Esophagus squamous epithelium (tissue), 5 donors: ENCODE measurements at regions not wholly inside any gene's neighbourhood (a gene's known extent, or its start where the extent isn't known, plus 50 kb on each side); places are given as distances from the start of the nearest gene placed in this dataset.
"Not testable (repeated sequence)": the region's sequence is repeated elsewhere in the genome, so short reads cannot be mapped to it uniquely, and the experiment has no call there.

Experiments used
- DNase-seq: peaks from one replicate; lab custom pipeline; 2025; lab: John Stamatoyannopoulos, UW
- H3K27ac ChIP-seq, 4 donors: fragments of 200-600 bp; sonication (generic); one replicate each; pipeline ENCODE4 v1.5.1; 2016 to 2019; ENCODE audit warnings: mild to moderate bottlenecking in 1 of 4
- H3K27me3 ChIP-seq, 4 donors: fragments of 200-600 bp; sonication (generic); 1 replicate in 3 of 4; 2 replicates in 1 of 4; pipeline versions ENCODE4 v1.5.1 to v1.6.0; 2017 to 2021; ENCODE audit warnings: antibody characterized with exemption in 1 of 4
- H3K36me3 ChIP-seq, 3 donors: fragments of 200-600 bp; sonication (generic); one replicate each; pipeline ENCODE4 v1.5.1; 2016 to 2019
- H3K4me1 ChIP-seq, 3 donors: fragments of 200-600 bp; sonication (generic); one replicate each; pipeline ENCODE4 v1.5.1; 2017 to 2019
- H3K4me3 ChIP-seq, 4 donors: fragments of 200-600 bp; sonication (generic); 1 replicate in 3 of 4; 2 replicates in 1 of 4; pipeline ENCODE4 v1.5.1; 2016 to 2019; ENCODE audit warnings: mild to moderate bottlenecking in 2 of 4, moderate library complexity in 1 of 4
- H3K9me3 ChIP-seq, 3 donors: fragments of 200-600 bp; sonication (generic); one replicate each; pipeline ENCODE4 v1.5.1; 2016 to 2019
- CTCF ChIP-seq, 6 experiments: fragments of 450-650 bp in 4 of 6; fragments of 200-600 bp in 2 of 6; sonication (generic) in 2 of 6; IDR thresholded peaks; one replicate each; pipeline ENCODE4 v1.5.1; 2016 to 2019; ENCODE audit warnings: antibody characterized with exemption in 6 of 6, mild to moderate bottlenecking in 4 of 6, moderate library complexity in 4 of 6
- POLR2A ChIP-seq, 4 donors: fragments of 450-650 bp; IDR thresholded peaks; one replicate each; pipeline ENCODE4 v1.6.1; 2017; ENCODE audit warnings: antibody characterized with exemption in 4 of 4, mild to moderate bottlenecking in 4 of 4, moderate library complexity in 3 of 4
- WGBS, 2 donors: methylation state at CpG; one replicate each; pipeline ENCODE4 v1.1.5; 2018; 5-methylcytosine and 5-hydroxymethylcytosine counted together
- intact Hi-C: fragments of 100-400 bp; cut with DNase I; formaldehyde crosslinking; loops from one replicate; pipeline ENCODE4 v1.15.0; 2022
- donor health status: DM: yes; HTN: yes; CAD: no.

GRCh38 chr5:102049517-102049916 is 246.6 kb downstream of the SLCO4C1 start:
- H3K27ac ChIP-seq, result no peak overlapping the region
- intact Hi-C loops, result no loop called here
- TF ChIP-seq CTCF (IDR thresholded peaks at IDR 0.05) (no peak), POLR2A (IDR thresholded peaks at IDR 0.05) (no peak)
- no peaks in the 10 kb centered on the region for H3K27me3 ChIP-seq
- no peak overlapping the region for H3K4me3 ChIP-seq
- no peaks in the 10 kb centered on the region for H3K9me3 ChIP-seq
- no peak for DNase-seq
- no peaks in the 10 kb centered on the region for H3K4me1 ChIP-seq
- H3K36me3 ChIP-seq, result no peaks in the 10 kb centered on the region

DNA sequence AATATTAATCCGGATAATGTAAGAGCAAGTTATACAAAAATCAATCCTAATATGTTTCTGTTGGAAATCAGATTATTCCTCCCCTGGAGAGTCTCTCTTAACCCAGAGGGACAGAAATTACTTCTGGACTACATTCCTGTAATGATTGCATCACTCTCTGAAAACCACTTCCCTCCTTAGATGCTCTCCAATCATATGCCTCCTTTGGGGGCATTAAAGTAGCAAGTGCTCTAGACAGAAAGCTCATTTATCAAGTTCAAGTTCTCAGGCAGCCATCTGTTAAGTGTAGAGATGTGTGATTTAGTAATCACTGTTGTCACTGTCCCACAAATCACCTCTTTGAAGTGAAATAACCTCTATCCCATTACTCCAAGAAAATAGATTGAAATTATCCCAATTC is 247.1 kb downstream of the SLCO4C1 start:
- intact Hi-C loops, result no loop called here
- no peaks in the 10 kb centered on the region for H3K9me3 ChIP-seq
- no peaks in the 10 kb centered on the region for H3K4me1 ChIP-seq
- H3K27ac ChIP-seq, result no peak overlapping the region
- no peak for DNase-seq
- 80 to 86% methylated on average over 1 of the region's 1 CpG for WGBS, 2 donors
- H3K4me3 ChIP-seq, result no peak overlapping the region
- no peaks in the 10 kb centered on the region for H3K36me3 ChIP-seq
- no peaks in the 10 kb centered on the region for H3K27me3 ChIP-seq
- TF ChIP-seq CTCF (IDR thresholded peaks at IDR 0.05) (no peak), POLR2A (IDR thresholded peaks at IDR 0.05) (no peak)

GRCh38 chr5:102047073-102047472 is 249.0 kb downstream of the SLCO4C1 start:
- DNase-seq, H3K4me3 ChIP-seq, H3K9me3 ChIP-seq, H3K36me3 ChIP-seq, H3K27me3 ChIP-seq, H3K27ac ChIP-seq, intact Hi-C loops, H3K4me1 ChIP-seq: not testable (repeated sequence)

DNA sequence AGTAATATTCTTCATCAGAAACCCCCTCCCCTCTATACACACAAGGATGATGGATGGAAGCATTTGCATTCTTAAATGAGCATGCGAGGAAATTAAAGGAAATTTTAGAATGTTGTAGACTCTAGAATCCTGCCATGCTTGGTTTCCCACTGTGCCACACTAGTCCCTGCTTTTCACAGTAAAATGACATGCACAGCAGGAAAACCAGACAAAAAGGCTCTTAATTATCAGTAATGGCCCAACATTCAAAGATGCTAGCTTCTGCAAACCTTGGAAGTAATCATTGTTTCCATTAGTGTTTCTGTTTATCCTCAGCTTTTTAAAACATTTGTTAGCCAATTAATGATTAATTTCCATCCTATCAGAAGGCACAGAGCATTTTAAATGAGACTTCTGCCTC is 255.8 kb downstream of the SLCO4C1 start:
- intact Hi-C loops, result no loop called here
- Histone ChIP-seq H3K9me3 (no peaks in the 10 kb centered on the region), H3K4me3 (no peak overlapping the region), H3K27me3 (no peaks in the 10 kb centered on the region), H3K27ac (no peak overlapping the region), H3K36me3 (no peaks in the 10 kb centered on the region), H3K4me1 (no peaks in the 10 kb centered on the region)
- DNase-seq, result no peak
- no peak for TF ChIP-seq CTCF (IDR thresholded peaks at IDR 0.05)
- no peak for TF ChIP-seq POLR2A (IDR thresholded peaks at IDR 0.05)
- 69 to 80% methylated on average over 1 of the region's 1 CpG for WGBS, 2 donors

GRCh38 chr5:102036927-102037326 is 259.2 kb downstream of the SLCO4C1 start:
- no peak for TF ChIP-seq CTCF (IDR thresholded peaks at IDR 0.05)
- no peak for TF ChIP-seq POLR2A (IDR thresholded peaks at IDR 0.05)
- no peaks in the 10 kb centered on the region for H3K4me1 ChIP-seq
- no peak overlapping the region for H3K27ac ChIP-seq
- intact Hi-C loops, result no loop called here
- H3K36me3 ChIP-seq, result no peaks in the 10 kb centered on the region
- no peak for DNase-seq
- no peak overlapping the region for H3K4me3 ChIP-seq
- H3K9me3 ChIP-seq, result no peaks in the 10 kb centered on the region
- H3K27me3 ChIP-seq, result no peaks in the 10 kb centered on the region

DNA sequence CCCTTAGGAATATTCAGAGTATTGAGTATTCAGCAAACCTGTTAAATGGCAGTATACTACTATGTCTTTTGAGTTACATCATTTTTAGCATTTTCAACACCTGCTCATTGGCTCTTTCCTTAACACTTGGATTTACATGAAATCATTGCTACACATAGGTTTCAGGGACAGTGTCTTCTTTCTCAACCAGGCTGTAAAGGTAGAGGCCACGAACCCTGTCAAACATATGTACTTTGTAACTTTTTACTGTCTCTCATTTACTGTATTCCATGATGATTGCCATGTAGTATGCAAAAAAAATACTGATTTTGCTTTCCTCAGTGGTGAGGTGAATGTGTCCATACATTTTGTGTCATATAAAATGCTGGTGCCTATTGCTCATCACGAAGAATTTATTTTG is 264.4 kb downstream of the SLCO4C1 start:
- Histone ChIP-seq H3K27me3 (no peaks in the 10 kb centered on the region), H3K4me3 (no peak overlapping the region), H3K27ac (no peak overlapping the region), H3K4me1 (no peaks in the 10 kb centered on the region), H3K36me3 (no peaks in the 10 kb centered on the region), H3K9me3 (no peaks in the 10 kb centered on the region)
- no peak for TF ChIP-seq POLR2A (IDR thresholded peaks at IDR 0.05)
- no peak for TF ChIP-seq CTCF (IDR thresholded peaks at IDR 0.05)
- 48 to 68% methylated on average over 2 of the region's 2 CpGs for WGBS, 2 donors
- no peak for DNase-seq
- intact Hi-C loops, result no loop called here
